ENCODE measurements at regions not wholly inside any gene's neighbourhood (a gene's known extent, or its start where the extent isn't known, plus 50 kb on each side); places are given as distances from the start of the nearest gene placed in this dataset.
"Not testable (repeated sequence)": the region's sequence is repeated elsewhere in the genome, so short reads cannot be mapped to it uniquely, and the experiment has no call there.

GRCh38 chr4:18641334-18641733 is 619.8 kb upstream of the LCORL start:
- DNase-seq (ENCODE audit: low spot score): no peak

GRCh38 chr4:18638031-18638430 is 616.5 kb upstream of the LCORL start:
- no peak for DNase-seq (ENCODE audit: low spot score)

GRCh38 chr4:18636001-18636585 is 614.5 kb upstream of the LCORL start:
- no peak for DNase-seq (ENCODE audit: low spot score)

- DNase-seq (ENCODE audit: low spot score): no peak
Measured at GRCh38 chr4:18635531-18635930, 614.0 kb upstream of the LCORL start.

GRCh38 chr4:18631586-18631985 is 610.0 kb upstream of the LCORL start:
- DNase-seq (ENCODE audit: low spot score): no peak

GRCh38 chr4:18630218-18631110 is 608.9 kb upstream of the LCORL start:
- DNase-seq (ENCODE audit: low spot score): no peak

- no peak for DNase-seq (ENCODE audit: low spot score)
Measured at GRCh38 chr4:18627447-18628005, 606.0 kb upstream of the LCORL start.

- no peak for DNase-seq (ENCODE audit: low spot score)
Measured at GRCh38 chr4:18626996-18627395, 605.4 kb upstream of the LCORL start.

- no peak for DNase-seq (ENCODE audit: low spot score)
Measured at GRCh38 chr4:18626366-18626765, 604.8 kb upstream of the LCORL start.

GRCh38 chr4:18621186-18621585 is 599.6 kb upstream of the LCORL start:
- DNase-seq (ENCODE audit: low spot score): no peak

- no peak for DNase-seq (ENCODE audit: low spot score)
Measured at GRCh38 chr4:18616720-18617119, 595.2 kb upstream of the LCORL start.

- DNase-seq (ENCODE audit: low spot score): no peak
Measured at GRCh38 chr4:18611026-18611425, 589.5 kb upstream of the LCORL start.

GRCh38 chr4:18608908-18609533 is 587.5 kb upstream of the LCORL start:
- DNase-seq (ENCODE audit: low spot score): no peak

GRCh38 chr4:18602610-18603009 is 581.1 kb upstream of the LCORL start:
- not testable (repeated sequence) for DNase-seq (ENCODE audit: low spot score)

- peak; percentile 90 for DNase-seq (ENCODE audit: low spot score)
Measured at GRCh38 chr4:18593297-18594002, 571.9 kb upstream of the LCORL start.

GRCh38 chr4:18582841-18583240 is 561.3 kb upstream of the LCORL start:
- peak; percentile 74 for DNase-seq (ENCODE audit: low spot score)

GRCh38 chr4:18578307-18578706 is 556.8 kb upstream of the LCORL start:
- no peak for DNase-seq (ENCODE audit: low spot score)

GRCh38 chr4:18572481-18572880 is 550.9 kb upstream of the LCORL start:
- no peak for DNase-seq (ENCODE audit: low spot score)

- DNase-seq (ENCODE audit: low spot score): no peak
Measured at GRCh38 chr4:18571301-18571761, 549.8 kb upstream of the LCORL start.

- DNase-seq (ENCODE audit: low spot score): no peak
Measured at GRCh38 chr4:18570370-18570769, 548.8 kb upstream of the LCORL start.

GRCh38 chr4:18568600-18568999 is 547.0 kb upstream of the LCORL start:
- DNase-seq (ENCODE audit: low spot score): no peak

All from putamen (tissue), 1 donor.